ENCODE measurements at regions not wholly inside any gene's neighbourhood (a gene's known extent, or its start where the extent isn't known, plus 50 kb on each side); places are given as distances from the start of the nearest gene placed in this dataset.

DNA sequence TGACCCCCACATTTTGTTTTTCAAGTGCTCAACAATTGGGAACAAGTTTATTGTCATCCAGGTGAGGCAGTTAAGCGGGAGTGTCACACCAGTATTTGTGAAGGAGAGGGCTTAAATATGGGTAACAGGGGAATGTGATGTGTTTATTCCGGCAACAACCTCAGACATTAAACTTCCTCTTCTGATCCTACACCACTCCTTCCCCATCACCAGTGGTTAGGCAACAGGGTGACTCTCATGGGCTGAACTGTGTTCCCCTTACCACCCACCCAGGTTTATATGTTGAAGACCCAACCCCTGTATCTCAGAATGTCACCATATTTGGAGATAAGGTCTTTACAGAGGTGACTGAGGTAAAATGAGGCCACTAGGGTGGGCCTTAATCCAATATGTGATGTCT, 52.1 kb upstream of the RNF182 start:
- TF ChIP-seq, protein P1, sequence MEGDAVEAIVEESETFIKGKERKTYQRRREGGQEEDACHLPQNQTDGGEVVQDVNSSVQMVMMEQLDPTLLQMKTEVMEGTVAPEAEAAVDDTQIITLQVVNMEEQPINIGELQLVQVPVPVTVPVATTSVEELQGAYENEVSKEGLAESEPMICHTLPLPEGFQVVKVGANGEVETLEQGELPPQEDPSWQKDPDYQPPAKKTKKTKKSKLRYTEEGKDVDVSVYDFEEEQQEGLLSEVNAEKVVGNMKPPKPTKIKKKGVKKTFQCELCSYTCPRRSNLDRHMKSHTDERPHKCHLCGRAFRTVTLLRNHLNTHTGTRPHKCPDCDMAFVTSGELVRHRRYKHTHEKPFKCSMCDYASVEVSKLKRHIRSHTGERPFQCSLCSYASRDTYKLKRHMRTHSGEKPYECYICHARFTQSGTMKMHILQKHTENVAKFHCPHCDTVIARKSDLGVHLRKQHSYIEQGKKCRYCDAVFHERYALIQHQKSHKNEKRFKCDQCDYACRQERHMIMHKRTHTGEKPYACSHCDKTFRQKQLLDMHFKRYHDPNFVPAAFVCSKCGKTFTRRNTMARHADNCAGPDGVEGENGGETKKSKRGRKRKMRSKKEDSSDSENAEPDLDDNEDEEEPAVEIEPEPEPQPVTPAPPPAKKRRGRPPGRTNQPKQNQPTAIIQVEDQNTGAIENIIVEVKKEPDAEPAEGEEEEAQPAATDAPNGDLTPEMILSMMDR (conservative IDR thresholded peaks at IDR 0.05; ENCODE audit: low read depth, low read length): no peak
- TF ChIP-seq RFX5 (IDR thresholded peaks at IDR 0.05; ENCODE audit: low read depth, low read length) (no peak), RCOR1 (IDR thresholded peaks at IDR 0.05; ENCODE audit: insufficient replicate concordance, low read length) (no peak), BHLHE40 (IDR thresholded peaks at IDR 0.05; ENCODE audit: low read depth, low read length) (no peak), RAD21 (IDR thresholded peaks at IDR 0.05; ENCODE audit: low read length) (no peak)
- TF ChIP-seq, protein P2, sequence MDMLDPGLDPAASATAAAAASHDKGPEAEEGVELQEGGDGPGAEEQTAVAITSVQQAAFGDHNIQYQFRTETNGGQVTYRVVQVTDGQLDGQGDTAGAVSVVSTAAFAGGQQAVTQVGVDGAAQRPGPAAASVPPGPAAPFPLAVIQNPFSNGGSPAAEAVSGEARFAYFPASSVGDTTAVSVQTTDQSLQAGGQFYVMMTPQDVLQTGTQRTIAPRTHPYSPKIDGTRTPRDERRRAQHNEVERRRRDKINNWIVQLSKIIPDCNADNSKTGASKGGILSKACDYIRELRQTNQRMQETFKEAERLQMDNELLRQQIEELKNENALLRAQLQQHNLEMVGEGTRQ (IDR thresholded peaks at IDR 0.05; ENCODE audit: low read depth, low read length): no peak
